Renal cortical epithelial cell (primary cell): ENCODE measurements at regions not wholly inside any gene's neighbourhood (a gene's known extent, or its start where the extent isn't known, plus 50 kb on each side); places are given as distances from the start of the nearest gene placed in this dataset.

Source experiments
- DNase-seq: peaks from one replicate; pipeline ENCODE4 v3.0.0-alpha.2; 2011; ENCODE audit warnings: low read depth

DNA sequence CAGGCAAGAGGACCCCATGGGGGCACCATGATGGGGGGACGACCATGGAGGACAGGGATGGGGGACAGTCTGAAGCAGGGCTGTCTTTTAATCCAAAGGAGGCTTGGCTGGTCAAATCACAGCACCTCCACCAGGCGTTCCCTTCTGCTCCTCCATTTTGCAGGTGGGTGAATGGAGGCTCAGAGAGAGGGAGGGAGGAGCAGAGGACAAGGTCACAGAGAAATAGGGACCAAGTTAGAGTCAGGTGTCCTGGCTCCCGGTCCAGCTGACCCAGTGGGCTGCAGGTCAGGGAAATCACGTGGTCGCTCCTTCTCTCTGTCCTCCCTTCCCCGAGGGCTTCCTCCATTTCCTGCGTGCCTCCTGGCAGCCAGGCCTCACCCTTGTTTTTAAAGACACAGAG is 156.4 kb upstream of the SMIM23 start:
- DNase-seq, result no peak

DNA sequence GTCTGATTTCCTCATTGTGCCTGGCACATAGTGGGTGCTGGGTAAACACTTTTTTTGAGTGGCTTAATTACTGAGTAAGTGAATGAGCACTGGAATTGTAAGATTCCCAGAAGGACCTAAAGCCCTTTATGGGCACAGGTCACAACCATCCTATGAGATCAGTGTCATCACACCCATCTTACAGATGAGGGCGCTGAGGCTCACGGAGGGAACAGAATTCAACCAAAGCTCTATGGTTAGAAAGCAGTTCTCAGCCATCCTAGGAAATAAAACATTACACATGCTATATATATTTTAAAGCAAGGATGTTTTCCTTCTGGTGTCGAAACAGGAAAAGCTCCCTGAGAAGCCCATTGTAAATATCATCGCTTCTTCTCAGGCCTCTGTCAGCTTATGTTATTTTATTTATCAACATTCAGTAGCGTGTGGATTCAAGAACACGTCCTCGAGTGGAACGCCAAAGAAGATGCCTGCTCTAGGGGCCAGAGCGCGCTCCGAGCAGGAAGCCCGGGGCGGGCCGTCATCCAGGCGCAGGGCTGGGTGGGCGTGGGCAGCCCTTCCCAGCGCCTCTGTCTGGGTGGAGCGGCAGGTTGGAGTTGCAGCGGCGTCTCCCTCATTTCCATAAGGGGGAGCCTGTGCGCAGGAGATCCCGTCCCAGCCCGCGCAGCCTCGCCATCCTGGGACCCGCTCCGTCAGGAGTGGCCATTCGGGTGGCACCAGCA is 155.8 kb upstream of the SMIM23 start:
- DNase-seq, result no peak

DNA sequence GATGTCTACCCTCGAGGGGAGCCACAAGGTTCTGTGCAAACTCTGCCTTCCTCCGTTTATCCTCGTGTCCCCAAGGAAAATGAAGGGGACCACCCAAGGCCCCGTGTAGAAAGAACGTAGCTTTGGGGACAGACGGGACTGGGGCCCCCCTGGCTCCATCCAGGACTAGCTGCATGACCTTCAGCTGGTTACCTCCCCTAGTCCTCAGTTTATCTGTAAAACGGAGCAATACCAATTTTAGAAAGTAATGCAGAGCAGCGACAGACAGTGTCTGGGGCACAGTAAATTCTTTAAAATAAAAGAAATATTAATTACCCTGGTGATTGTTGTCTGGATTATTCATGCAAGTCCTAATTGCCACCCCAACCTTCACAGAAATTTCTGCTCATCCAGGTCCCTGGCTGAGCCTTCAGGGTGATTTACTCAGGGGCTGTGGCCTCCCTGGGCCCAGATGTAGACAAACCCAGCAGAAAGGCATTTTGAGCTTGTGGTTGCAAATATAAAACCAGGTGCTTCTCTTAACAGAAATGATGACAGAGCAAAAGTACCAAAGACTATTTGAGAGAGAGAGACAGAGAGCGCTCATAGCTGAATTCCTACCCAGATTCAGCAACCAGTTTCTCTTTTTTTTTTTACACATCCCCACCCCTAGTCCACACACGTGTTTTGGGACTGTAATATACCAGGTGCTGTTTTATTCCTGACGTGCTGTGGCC is 155.1 kb upstream of the SMIM23 start:
- no peak for DNase-seq

- DNase-seq, result no peak
Measured at GRCh38 chr5:171632616-171633015, 153.0 kb upstream of the SMIM23 start.

- DNase-seq, result peak; percentile 6
Measured at GRCh38 chr5:171633776-171634470, 151.7 kb upstream of the SMIM23 start.

GRCh38 chr5:171634511-171634910 is 151.1 kb upstream of the SMIM23 start:
- DNase-seq, result no peak

DNA sequence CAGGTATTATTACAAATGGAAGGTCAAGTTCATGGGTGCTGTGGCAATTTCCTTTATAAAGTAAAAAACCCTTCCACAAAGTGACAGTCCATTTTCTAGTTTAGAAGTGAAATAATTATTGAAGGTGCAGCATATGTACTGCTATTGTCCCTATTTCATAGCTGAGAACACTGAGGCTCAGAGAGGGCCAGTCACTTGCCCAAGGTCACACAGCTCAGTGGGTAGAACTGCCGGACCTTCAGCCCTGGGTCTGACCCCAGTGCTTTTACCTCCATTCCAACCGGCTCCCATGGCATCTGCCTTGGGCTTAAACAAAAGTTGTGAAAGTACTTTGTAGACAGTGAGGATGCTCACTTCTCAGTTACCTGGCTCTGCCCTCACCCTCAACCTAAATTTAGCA is 150.6 kb upstream of the SMIM23 start:
- no peak for DNase-seq

DNA sequence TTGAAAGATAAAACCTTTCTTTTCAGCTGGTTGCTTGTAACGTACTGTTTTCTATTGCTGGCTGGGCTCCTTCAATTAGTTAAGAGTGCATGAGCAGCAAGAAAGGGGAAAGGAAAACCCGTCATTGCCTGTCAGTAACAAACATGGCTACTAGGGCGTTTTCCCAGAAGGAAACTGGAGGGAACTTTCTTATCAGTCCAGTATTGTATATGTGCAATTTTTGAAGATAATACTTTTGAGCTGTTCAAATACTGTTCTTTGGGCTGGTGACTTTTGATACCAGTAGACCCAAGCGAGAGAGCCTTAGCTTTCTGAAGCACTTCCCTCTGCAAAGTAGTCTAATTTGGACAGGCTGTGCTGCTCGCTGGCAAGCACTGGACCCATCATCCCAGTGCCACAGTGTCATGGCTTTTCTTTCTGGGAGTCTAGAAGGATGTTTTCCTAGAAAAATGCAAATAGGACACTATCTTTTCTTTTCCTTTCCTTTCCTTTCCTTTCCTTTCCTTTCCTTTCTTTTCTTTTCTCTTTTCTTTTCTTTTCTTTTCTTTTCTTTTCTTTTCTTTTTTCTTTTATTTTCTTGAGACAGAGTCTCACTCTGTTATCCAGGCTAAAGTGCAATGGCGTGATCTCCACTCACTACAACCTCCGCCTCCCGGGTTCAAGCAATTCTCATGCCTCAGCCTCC is 149.9 kb upstream of the SMIM23 start:
- DNase-seq, result no peak

- DNase-seq, result no peak
Measured at GRCh38 chr5:171637811-171638210, 147.8 kb upstream of the SMIM23 start.

DNA sequence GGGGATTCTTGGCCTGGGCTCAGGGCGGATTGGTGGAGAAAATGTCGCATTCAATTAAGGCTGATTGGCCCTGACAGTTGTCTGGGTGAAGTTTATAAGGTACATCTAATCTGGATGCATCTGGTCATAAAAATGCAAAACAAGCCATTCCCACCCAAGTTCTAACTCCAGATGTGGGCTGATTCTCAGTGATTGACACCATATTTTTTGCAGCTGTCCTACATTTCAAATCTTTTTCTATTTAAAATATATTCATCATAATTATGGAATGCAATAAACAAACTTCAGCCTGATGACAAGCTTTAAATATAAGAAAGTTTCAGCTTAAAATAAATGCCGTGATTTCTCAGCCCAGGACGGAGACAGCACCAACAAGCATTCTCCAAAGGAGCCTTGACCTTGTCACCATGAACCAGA is 146.4 kb upstream of the SMIM23 start:
- DNase-seq, result no peak

- DNase-seq, result no peak
Measured at GRCh38 chr5:171639966-171640365, 145.7 kb upstream of the SMIM23 start.

DNA sequence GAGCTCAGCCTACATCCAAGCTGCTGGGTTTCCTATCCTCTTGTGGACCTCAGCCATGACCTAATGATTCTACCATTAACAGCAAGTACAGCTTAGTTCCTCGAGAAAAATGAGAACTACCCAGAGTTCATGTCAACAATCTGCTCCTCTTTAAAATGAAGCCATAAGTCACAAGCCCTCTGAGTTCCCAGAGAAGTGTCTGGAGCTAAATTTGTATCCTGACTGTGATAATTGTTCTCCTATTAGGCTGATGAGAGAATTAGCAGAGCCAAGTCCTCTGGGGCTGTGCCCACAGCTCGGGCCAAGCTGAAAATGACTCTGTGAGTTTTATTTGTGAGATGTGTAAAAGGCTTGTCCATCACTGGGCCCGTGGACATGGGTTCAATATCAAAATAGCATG is 145.1 kb upstream of the SMIM23 start:
- no peak for DNase-seq

DNA sequence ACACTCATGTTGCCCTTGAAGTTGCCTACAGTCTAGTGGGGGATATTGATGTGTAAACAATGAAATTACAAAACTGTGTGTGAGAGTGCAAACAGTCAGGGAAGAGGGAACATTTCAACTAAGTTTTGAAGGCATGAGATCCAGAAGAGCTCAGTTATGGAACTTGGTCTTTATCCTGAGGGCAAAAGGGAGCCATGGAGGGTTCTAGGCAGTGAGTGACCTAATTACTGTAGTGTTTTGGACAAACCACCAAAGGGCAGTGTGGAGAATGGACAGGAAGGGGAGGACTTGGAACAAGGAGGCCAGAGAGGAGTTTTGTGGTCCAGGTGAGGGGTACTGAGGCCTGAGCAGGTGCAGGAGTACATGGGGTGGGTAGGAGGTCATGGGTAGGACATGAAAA is 143.7 kb upstream of the SMIM23 start:
- DNase-seq, result no peak

DNA sequence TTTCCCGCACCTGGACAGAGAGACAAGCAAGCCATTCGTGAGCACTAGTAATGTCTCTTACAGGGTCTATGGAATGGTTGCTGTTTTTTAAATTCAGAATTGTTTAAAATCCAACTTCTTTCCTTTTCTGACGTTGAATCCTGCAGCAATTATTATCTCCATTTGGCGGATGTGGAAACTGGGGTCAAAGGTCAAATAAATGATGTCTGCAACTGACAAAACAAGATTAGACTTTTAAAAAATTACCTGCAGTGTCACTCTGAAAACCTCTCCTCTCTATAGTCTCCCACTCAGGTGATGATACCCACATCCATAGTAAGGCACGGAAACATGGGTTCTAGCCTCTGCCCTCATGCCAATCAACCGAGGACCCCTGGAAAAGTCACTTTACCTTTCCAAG is 142.7 kb upstream of the SMIM23 start:
- DNase-seq, result no peak

DNA sequence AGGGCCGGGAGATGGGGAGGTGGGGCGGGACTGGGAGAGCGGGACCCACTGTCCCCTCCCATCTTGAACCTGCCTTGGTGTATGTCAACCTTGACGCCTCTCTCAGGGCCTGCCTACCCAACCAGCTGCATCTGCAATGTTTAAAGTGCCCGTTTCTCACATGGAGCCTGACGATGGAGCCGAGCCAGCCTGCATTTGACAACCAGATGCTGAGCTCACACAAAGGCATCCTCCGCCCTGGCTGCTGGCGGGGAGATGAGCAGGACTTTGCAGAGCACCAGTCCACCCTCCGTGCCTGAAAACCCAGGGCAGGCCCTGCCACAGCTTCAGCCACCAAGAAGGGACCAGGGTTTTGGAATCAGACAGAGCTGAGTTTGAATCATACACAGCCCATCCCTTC is 141.1 kb upstream of the SMIM23 start:
- no peak for DNase-seq

GRCh38 chr5:171646102-171647042 is 139.2 kb upstream of the SMIM23 start:
- no peak for DNase-seq

DNA sequence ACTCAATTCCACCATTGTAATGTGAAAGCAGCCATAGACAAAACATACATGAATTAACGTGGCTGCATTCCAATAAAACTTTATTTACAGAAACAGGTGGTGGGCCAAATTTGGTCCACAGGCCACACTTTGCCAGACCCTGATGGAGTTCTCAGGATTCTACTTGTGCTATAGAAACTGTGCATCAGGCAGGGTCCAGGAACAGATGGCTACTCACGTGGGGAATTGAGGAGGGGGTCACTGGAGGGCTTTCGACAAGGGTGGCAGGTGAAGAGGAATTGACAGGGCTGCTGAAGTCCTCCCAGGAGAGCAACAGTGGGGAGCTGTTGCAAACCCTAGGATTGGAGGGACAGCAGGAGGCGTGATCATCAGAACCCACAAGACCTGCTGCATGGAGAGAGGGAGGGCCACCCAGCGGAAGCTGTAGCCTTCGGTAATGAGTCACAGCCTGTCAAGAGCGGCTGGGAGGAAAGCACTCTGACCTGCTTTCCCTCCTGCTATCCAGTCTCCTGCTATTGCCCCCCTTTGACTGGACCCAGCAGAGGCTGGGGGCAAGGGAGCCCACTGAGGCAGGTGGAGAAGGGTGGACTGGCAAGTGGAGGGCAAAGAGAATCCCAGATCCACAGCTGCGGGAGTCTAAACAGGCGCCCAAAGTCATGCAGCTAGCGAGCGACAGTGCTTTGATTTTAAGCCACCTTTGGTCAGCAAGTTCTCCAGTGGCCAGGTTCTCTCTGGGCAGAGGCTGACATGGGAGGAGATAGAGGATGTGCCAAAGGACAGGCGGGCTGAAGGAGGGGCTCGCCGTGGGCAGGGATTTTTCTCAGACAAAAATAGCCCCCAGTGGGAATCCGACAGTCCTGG is 138.3 kb upstream of the SMIM23 start:
- peak; percentile 23 for DNase-seq

GRCh38 chr5:171647904-171648260 is 137.7 kb upstream of the SMIM23 start:
- no peak for DNase-seq

DNA sequence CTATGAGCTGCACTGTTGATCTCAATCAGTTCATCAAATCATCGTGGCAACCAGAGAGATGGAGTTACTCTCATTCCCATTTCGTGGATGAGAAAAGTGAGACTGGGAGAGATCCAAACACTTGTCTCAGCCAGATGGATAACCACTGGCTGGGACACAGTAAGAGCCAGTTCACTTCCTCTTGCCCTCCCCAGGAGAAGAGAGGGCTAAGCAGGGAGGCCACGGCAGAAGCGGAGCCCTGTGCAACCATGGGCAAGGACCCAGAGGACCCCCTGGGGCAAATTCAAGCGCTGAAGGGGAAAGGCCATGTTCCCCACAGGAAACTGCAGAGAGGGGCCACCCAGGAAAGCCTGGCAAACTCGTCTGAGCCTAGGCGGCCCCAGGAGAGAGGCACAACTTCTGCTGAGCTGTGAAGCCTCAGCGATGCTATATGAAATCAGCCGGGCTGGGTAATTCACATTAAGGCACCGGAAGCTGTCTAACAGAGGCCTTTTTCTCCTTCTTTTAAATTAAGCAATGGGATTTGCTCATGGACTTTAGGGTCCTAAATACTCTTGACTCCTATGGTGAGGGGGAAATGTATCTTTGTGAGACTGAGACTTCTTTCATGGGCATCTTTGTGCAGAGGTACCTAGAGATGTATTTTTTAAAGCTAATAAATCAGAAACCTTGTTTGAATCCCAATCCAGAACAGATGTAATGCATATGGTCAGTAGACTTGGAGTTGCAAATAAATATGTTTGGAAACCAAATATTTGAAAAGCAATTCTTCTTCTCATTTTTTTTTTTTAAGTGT is 137.1 kb upstream of the SMIM23 start:
- DNase-seq, result no peak

DNA sequence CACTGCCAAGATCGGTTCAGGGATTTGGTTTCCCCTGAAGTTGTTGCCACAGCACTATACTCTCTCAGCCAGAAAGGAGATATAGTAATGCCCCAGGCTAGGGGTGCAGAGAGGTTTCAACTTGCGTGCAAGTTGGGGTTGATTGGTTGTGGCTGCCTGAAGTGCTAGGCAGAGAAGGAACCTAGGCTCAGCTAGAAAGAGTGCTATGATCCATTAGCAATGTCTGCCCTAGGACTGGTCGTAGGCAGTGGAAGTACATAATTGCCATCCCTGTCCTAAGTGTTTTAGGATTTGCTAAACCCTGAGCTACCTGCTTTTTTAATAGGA is 136.6 kb upstream of the SMIM23 start:
- no peak for DNase-seq
